Naive thymus-derived CD8-positive, alpha-beta T cell (primary cell): ENCODE measurements at regions not wholly inside any gene's neighbourhood (a gene's known extent, or its start where the extent isn't known, plus 50 kb on each side); places are given as distances from the start of the nearest gene placed in this dataset.
"Not testable (repeated sequence)": the region's sequence is repeated elsewhere in the genome, so short reads cannot be mapped to it uniquely, and the experiment has no call there.

Experiments used
- ATAC-seq, 2 donors: fragments of 150-1000 bp; cut with Tn5 transposase in 1 of 2; sonication (Bioruptor Pico), chemical (Tn5 transposase) in 1 of 2; 1 replicate in 1 of 2; 2 replicates in 1 of 2; pipeline ENCODE4 v1.10.0; 2021; ENCODE audit warnings: mild to moderate bottlenecking in 2 of 2, moderate library complexity in 2 of 2
- POLR2A ChIA-PET: fragments of 350-600 bp; sonication (Branson Sonifier 250); formaldehyde crosslinking; loops from one replicate; lab custom pipeline; 2021; ENCODE audit warnings: antibody characterized with exemption; lab: Charles Lee
- DNase-seq, 10 donors: peaks; one replicate each; pipeline versions ENCODE4 v3.0.0 to v3.0.0-alpha.2; 2020 to 2022
- H3K27ac Mint-ChIP-seq, 10 donors: one replicate each; pipeline ENCODE4 v1.8.0; 2020 to 2022; ENCODE audit warnings: mild to moderate bottlenecking in 10 of 10, mixed read lengths in 10 of 10, moderate library complexity in 4 of 10, inconsistent platforms in 1 of 10
- H3K27me3 Mint-ChIP-seq, 5 donors: one replicate each; pipeline ENCODE4 v1.8.0; 2021 to 2022; ENCODE audit warnings: mixed read lengths in 5 of 5
- H3K36me3 Mint-ChIP-seq, 3 donors: one replicate each; pipeline ENCODE4 v1.8.0; 2020 to 2022; ENCODE audit warnings: mixed read lengths in 3 of 3, mild to moderate bottlenecking in 2 of 3, inconsistent platforms in 1 of 3
- H3K4me1 Mint-ChIP-seq, 4 donors: one replicate each; pipeline ENCODE4 v1.8.0; 2021 to 2022; ENCODE audit warnings: mixed read lengths in 4 of 4
- H3K4me3 Mint-ChIP-seq, 10 donors: one replicate each; pipeline ENCODE4 v1.8.0; 2020 to 2022; ENCODE audit warnings: mild to moderate bottlenecking in 10 of 10, mixed read lengths in 10 of 10, moderate library complexity in 6 of 10, inconsistent platforms in 1 of 10
- H3K9me3 Mint-ChIP-seq, 9 donors: one replicate each; pipeline ENCODE4 v1.8.0; 2020 to 2022; ENCODE audit warnings: mixed read lengths in 9 of 9, mild to moderate bottlenecking in 3 of 9, inconsistent platforms in 1 of 9, moderate library complexity in 1 of 9

GRCh38 chr11:21968702-21969101 is 224.2 kb upstream of the ANO5 start:
- POLR2A ChIA-PET: no interaction called here
- no peak for DNase-seq
- Mint-ChIP-seq H3K36me3 (no peaks in the 10 kb centered on the region), H3K4me1 (no peaks in the 10 kb centered on the region), H3K9me3 (peaks cover 0 to 21% (median 9%) of the 10 kb centered on the region in 9 donors), H3K27ac (no peak overlapping the region), H3K4me3 (no peak overlapping the region), H3K27me3 (no peaks in the 10 kb centered on the region)
- no peak for ATAC-seq

- no peaks in the 10 kb centered on the region for H3K4me1 Mint-ChIP-seq
- H3K27ac Mint-ChIP-seq: no peak overlapping the region
- ATAC-seq (no peak), DNase-seq (no peak)
- H3K4me3 Mint-ChIP-seq: no peak overlapping the region
- H3K27me3 Mint-ChIP-seq: no peaks in the 10 kb centered on the region
- H3K36me3 Mint-ChIP-seq: no peaks in the 10 kb centered on the region
- H3K9me3 Mint-ChIP-seq: peaks cover 0 to 20% (median 9%) of the 10 kb centered on the region in 9 donors
- POLR2A ChIA-PET: no interaction called here
Observed at GRCh38 chr11:21969841-21970240, 223.0 kb upstream of the ANO5 start.

GRCh38 chr11:21975242-21975641 is 217.6 kb upstream of the ANO5 start:
- DNase-seq (no peak), ATAC-seq (no peak)
- H3K9me3 Mint-ChIP-seq: peaks cover 0 to 26% (median 4%) of the 10 kb centered on the region in 9 donors
- POLR2A ChIA-PET: no interaction called here
- H3K4me1 Mint-ChIP-seq: no peaks in the 10 kb centered on the region
- H3K27ac Mint-ChIP-seq: no peak overlapping the region
- no peak overlapping the region for H3K4me3 Mint-ChIP-seq
- no peaks in the 10 kb centered on the region for H3K36me3 Mint-ChIP-seq
- H3K27me3 Mint-ChIP-seq: no peaks in the 10 kb centered on the region

- no peak overlapping the region for H3K4me3 Mint-ChIP-seq
- H3K4me1 Mint-ChIP-seq: no peaks in the 10 kb centered on the region
- no peaks in the 10 kb centered on the region for H3K36me3 Mint-ChIP-seq
- no peak overlapping the region for H3K27ac Mint-ChIP-seq
- no peaks in the 10 kb centered on the region for H3K27me3 Mint-ChIP-seq
- ATAC-seq (no peak), DNase-seq (no peak)
- POLR2A ChIA-PET: no interaction called here
- peaks cover 0 to 26% (median 4%) of the 10 kb centered on the region in 9 donors for H3K9me3 Mint-ChIP-seq
Observed at GRCh38 chr11:21976210-21976609, 216.7 kb upstream of the ANO5 start.

- no peaks in the 10 kb centered on the region for H3K4me1 Mint-ChIP-seq
- DNase-seq (no peak), ATAC-seq (no peak)
- H3K36me3 Mint-ChIP-seq: peaks cover 0 to 4% (median 0%) of the 10 kb centered on the region in 3 donors
- no peak overlapping the region for H3K4me3 Mint-ChIP-seq
- no peaks in the 10 kb centered on the region for H3K27me3 Mint-ChIP-seq
- H3K27ac Mint-ChIP-seq: no peak overlapping the region
- POLR2A ChIA-PET: no interaction called here
- H3K9me3 Mint-ChIP-seq: peaks cover 0 to 9% (median 2%) of the 10 kb centered on the region in 9 donors
Observed at GRCh38 chr11:21983431-21983830, 209.5 kb upstream of the ANO5 start.

- no peak for ATAC-seq
- no peak for DNase-seq
- Mint-ChIP-seq H3K27me3 (no peaks in the 10 kb centered on the region), H3K4me3 (no peak overlapping the region), H3K4me1 (no peaks in the 10 kb centered on the region), H3K9me3 (peaks cover 0 to 6% (median 0%) of the 10 kb centered on the region in 9 donors), H3K27ac (no peak overlapping the region), H3K36me3 (peaks cover 0 to 4% (median 0%) of the 10 kb centered on the region in 3 donors)
- POLR2A ChIA-PET: no interaction called here
Observed at GRCh38 chr11:21986361-21986760, 206.5 kb upstream of the ANO5 start.

- Mint-ChIP-seq H3K4me3 (no peak overlapping the region), H3K4me1 (no peaks in the 10 kb centered on the region), H3K9me3 (peaks cover 0 to 6% (median 0%) of the 10 kb centered on the region in 9 donors), H3K27me3 (no peaks in the 10 kb centered on the region), H3K36me3 (peaks cover 0 to 4% (median 0%) of the 10 kb centered on the region in 3 donors), H3K27ac (no peak overlapping the region)
- POLR2A ChIA-PET: no interaction called here
- no peak for DNase-seq
- no peak for ATAC-seq
Observed at GRCh38 chr11:21987261-21987660, 205.6 kb upstream of the ANO5 start.

GRCh38 chr11:21988477-21988876 is 204.4 kb upstream of the ANO5 start:
- Mint-ChIP-seq H3K36me3 (no peaks in the 10 kb centered on the region), H3K4me3 (no peak overlapping the region), H3K27ac (no peak overlapping the region), H3K9me3 (peaks cover 0 to 8% (median 0%) of the 10 kb centered on the region in 9 donors), H3K4me1 (no peaks in the 10 kb centered on the region), H3K27me3 (no peaks in the 10 kb centered on the region)
- POLR2A ChIA-PET: no interaction called here
- ATAC-seq: no peak
- no peak for DNase-seq

- not testable (repeated sequence) for ATAC-seq, H3K36me3 Mint-ChIP-seq, DNase-seq
Observed at GRCh38 chr11:22001803-22002202, 191.1 kb upstream of the ANO5 start.

GRCh38 chr11:22006901-22007300 is 186.0 kb upstream of the ANO5 start:
- Mint-ChIP-seq H3K9me3 (peaks cover 0 to 17% (median 0%) of the 10 kb centered on the region in 9 donors), H3K27me3 (no peaks in the 10 kb centered on the region), H3K36me3 (no peaks in the 10 kb centered on the region), H3K27ac (no peak overlapping the region), H3K4me1 (no peaks in the 10 kb centered on the region), H3K4me3 (no peak overlapping the region)
- POLR2A ChIA-PET: no interaction called here
- no peak for ATAC-seq
- DNase-seq: no peak

More at GRCh38 chr11:22001803-22002202, 191.1 kb upstream of the ANO5 start:
- POLR2A ChIA-PET, H3K27ac Mint-ChIP-seq, H3K4me3 Mint-ChIP-seq, H3K27me3 Mint-ChIP-seq, H3K4me1 Mint-ChIP-seq: not testable (repeated sequence)
- peaks cover 0 to 22% (median 4%) of the 10 kb centered on the region in 9 donors for H3K9me3 Mint-ChIP-seq

- Mint-ChIP-seq H3K4me3 (no peak overlapping the region), H3K27ac (no peak overlapping the region), H3K27me3 (no peaks in the 10 kb centered on the region), H3K4me1 (no peaks in the 10 kb centered on the region), H3K9me3 (peaks cover 6 to 33% (median 14%) of the 10 kb centered on the region in 9 donors), H3K36me3 (no peaks in the 10 kb centered on the region)
- no peak for DNase-seq
- POLR2A ChIA-PET: no interaction called here
- no peak for ATAC-seq
Observed at GRCh38 chr11:22031791-22032190, 161.1 kb upstream of the ANO5 start.

GRCh38 chr11:22037505-22037904 is 155.4 kb upstream of the ANO5 start:
- H3K9me3 Mint-ChIP-seq: peaks cover 0 to 16% (median 4%) of the 10 kb centered on the region in 9 donors
- H3K27ac Mint-ChIP-seq: no peak overlapping the region
- H3K27me3 Mint-ChIP-seq: no peaks in the 10 kb centered on the region
- H3K4me1 Mint-ChIP-seq: no peaks in the 10 kb centered on the region
- no peaks in the 10 kb centered on the region for H3K36me3 Mint-ChIP-seq
- ATAC-seq (no peak), DNase-seq (no peak)
- no peak overlapping the region for H3K4me3 Mint-ChIP-seq
- POLR2A ChIA-PET: no interaction called here

GRCh38 chr11:22041039-22041438 is 151.8 kb upstream of the ANO5 start:
- H3K27ac Mint-ChIP-seq: no peak overlapping the region
- H3K9me3 Mint-ChIP-seq: peaks cover 0 to 14% (median under 1%) of the 10 kb centered on the region in 9 donors
- H3K4me1 Mint-ChIP-seq: no peaks in the 10 kb centered on the region
- ATAC-seq (no peak), DNase-seq (no peak)
- no peaks in the 10 kb centered on the region for H3K36me3 Mint-ChIP-seq
- H3K4me3 Mint-ChIP-seq: no peak overlapping the region
- no peaks in the 10 kb centered on the region for H3K27me3 Mint-ChIP-seq
- POLR2A ChIA-PET: no interaction called here

- Mint-ChIP-seq H3K9me3 (peaks cover 0 to 5% (median 3%) of the 10 kb centered on the region in 9 donors), H3K4me1 (no peaks in the 10 kb centered on the region), H3K27ac (no peak overlapping the region), H3K27me3 (no peaks in the 10 kb centered on the region), H3K36me3 (no peaks in the 10 kb centered on the region), H3K4me3 (no peak overlapping the region)
- DNase-seq: no peak
- POLR2A ChIA-PET: no interaction called here
- ATAC-seq: no peak
Observed at GRCh38 chr11:22042081-22042480, 150.8 kb upstream of the ANO5 start.
